Loucy (cell line): ENCODE measurements at regions not wholly inside any gene's neighbourhood (a gene's known extent, or its start where the extent isn't known, plus 50 kb on each side); places are given as distances from the start of the nearest gene placed in this dataset.
"Not testable (repeated sequence)": the region's sequence is repeated elsewhere in the genome, so short reads cannot be mapped to it uniquely, and the experiment has no call there.

Experiments used
- H2AFZ ChIP-seq: fragments of 200-600 bp; sonication (generic); 2 replicates; pipeline ENCODE4 v1.6.0; 2016; ENCODE audit warnings: antibody characterized with exemption, mild to moderate bottlenecking, low read length, moderate library complexity
- H3F3A ChIP-seq: fragments of 200-600 bp; 2 replicates; pipeline ENCODE4 v1.6.0; 2016; ENCODE audit warnings: antibody characterized with exemption, low read depth, mild to moderate bottlenecking
- H3K27me3 ChIP-seq: fragments of 200-600 bp; sonication (generic); 2 replicates; pipeline ENCODE4 v1.6.1; 2014; ENCODE audit warnings: low read length, mild to moderate bottlenecking; ENCODE audit not compliant: insufficient read depth, poor library complexity, severe bottlenecking
- H3K36me3 ChIP-seq: fragments of 200-600 bp; sonication (generic); 2 replicates; pipeline ENCODE4 v1.6.1; 2016; ENCODE audit warnings: low read length; ENCODE audit not compliant: insufficient read depth
- H3K4me1 ChIP-seq: fragments of 200-600 bp; sonication (generic); 2 replicates; pipeline ENCODE4 v1.5.1; 2014; ENCODE audit warnings: low read length, mild to moderate bottlenecking; ENCODE audit not compliant: insufficient read depth, poor library complexity, severe bottlenecking
- H3K4me2 ChIP-seq: fragments of 200-600 bp; sonication (generic); 2 replicates; pipeline ENCODE4 v1.6.0; 2014; ENCODE audit warnings: antibody characterized with exemption, low read length, low read depth, mild to moderate bottlenecking; ENCODE audit not compliant: poor library complexity, severe bottlenecking
- H3K4me3 ChIP-seq: fragments of 200-600 bp; sonication (generic); 2 replicates; pipeline ENCODE4 v1.5.1; 2014; ENCODE audit warnings: low read length, mild to moderate bottlenecking, mixed read lengths; ENCODE audit not compliant: poor library complexity, severe bottlenecking
- H3K79me2 ChIP-seq: fragments of 200-600 bp; sonication (generic); 2 replicates; pipeline ENCODE4 v1.6.1; 2014; ENCODE audit warnings: low read length; ENCODE audit not compliant: insufficient read depth
- H3K9ac ChIP-seq: fragments of 200-600 bp; sonication (generic); 2 replicates; pipeline ENCODE4 v1.6.0; 2014; ENCODE audit warnings: mild to moderate bottlenecking, low read depth, low read length, moderate library complexity; ENCODE audit not compliant: poor library complexity, severe bottlenecking
- H3K9me2 ChIP-seq: fragments of 200-600 bp; sonication (generic); replicated peaks from 2 replicates; pipeline ENCODE4 v1.6.1; 2016; ENCODE audit warnings: low read depth, low read length, mixed read lengths
- H3K9me3 ChIP-seq: fragments of 200-600 bp; sonication (generic); 2 replicates; pipeline ENCODE4 v1.6.1; 2014; ENCODE audit warnings: mild to moderate bottlenecking, antibody characterized with exemption, low read length, low read depth; ENCODE audit not compliant: insufficient read depth
- H4K20me1 ChIP-seq: fragments of 200-600 bp; sonication (generic); 2 replicates; pipeline ENCODE4 v1.6.0; 2014; ENCODE audit warnings: antibody characterized with exemption, low read length, mild to moderate bottlenecking; ENCODE audit not compliant: insufficient read depth, poor library complexity, severe bottlenecking
- EZH2phosphoT487 ChIP-seq: fragments of 200-600 bp; IDR thresholded peaks from 2 replicates; pipeline ENCODE4 v1.6.1; 2018; ENCODE audit warnings: antibody characterized with exemption, mild to moderate bottlenecking, moderate library complexity, borderline replicate concordance
- TF ChIP-seq, protein P1 (sequence below): fragments of 200-600 bp; sonication (generic); conservative IDR thresholded peaks from 2 replicates; pipeline ENCODE4 v1.5.1; 2014; ENCODE audit warnings: mild to moderate bottlenecking, antibody characterized with exemption, low read length

DNA sequence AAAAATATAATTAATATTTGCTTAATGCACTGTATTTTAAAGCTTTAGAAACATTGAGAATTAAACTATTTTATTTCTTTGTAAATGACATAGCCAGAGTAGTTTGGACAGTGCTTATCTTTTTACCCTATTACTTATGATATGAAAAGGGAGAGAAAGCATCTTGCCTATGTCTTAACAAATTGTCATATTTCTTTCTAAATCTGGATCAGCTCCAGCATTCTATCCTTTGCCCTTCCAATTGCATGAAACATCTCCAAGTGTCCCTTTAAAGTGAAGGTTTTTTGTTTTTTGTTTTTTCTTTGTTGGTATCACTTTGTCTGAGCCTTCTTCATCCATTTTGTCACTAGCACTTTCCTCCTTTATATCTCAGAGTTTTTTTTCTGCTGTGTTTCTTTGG lies 511.6 kb upstream of the FAM174A start:
- Histone ChIP-seq H3F3A (no peaks in the 10 kb centered on the region), H3K36me3 (no peaks in the 10 kb centered on the region), H3K9ac (no peak overlapping the region), H3K79me2 (no peaks in the 10 kb centered on the region), H3K9me2 (no peaks in the 10 kb centered on the region), H3K27me3 (no peaks in the 10 kb centered on the region), H3K4me2 (no peak overlapping the region), H3K4me1 (no peaks in the 10 kb centered on the region), H3K9me3 (no peaks in the 10 kb centered on the region), H4K20me1 (no peaks in the 10 kb centered on the region), H3K4me3 (no peak overlapping the region), H2AFZ (no peak overlapping the region)
- no peak for TF ChIP-seq EZH2phosphoT487
- TF ChIP-seq, protein P1, sequence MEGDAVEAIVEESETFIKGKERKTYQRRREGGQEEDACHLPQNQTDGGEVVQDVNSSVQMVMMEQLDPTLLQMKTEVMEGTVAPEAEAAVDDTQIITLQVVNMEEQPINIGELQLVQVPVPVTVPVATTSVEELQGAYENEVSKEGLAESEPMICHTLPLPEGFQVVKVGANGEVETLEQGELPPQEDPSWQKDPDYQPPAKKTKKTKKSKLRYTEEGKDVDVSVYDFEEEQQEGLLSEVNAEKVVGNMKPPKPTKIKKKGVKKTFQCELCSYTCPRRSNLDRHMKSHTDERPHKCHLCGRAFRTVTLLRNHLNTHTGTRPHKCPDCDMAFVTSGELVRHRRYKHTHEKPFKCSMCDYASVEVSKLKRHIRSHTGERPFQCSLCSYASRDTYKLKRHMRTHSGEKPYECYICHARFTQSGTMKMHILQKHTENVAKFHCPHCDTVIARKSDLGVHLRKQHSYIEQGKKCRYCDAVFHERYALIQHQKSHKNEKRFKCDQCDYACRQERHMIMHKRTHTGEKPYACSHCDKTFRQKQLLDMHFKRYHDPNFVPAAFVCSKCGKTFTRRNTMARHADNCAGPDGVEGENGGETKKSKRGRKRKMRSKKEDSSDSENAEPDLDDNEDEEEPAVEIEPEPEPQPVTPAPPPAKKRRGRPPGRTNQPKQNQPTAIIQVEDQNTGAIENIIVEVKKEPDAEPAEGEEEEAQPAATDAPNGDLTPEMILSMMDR = no peak

DNA sequence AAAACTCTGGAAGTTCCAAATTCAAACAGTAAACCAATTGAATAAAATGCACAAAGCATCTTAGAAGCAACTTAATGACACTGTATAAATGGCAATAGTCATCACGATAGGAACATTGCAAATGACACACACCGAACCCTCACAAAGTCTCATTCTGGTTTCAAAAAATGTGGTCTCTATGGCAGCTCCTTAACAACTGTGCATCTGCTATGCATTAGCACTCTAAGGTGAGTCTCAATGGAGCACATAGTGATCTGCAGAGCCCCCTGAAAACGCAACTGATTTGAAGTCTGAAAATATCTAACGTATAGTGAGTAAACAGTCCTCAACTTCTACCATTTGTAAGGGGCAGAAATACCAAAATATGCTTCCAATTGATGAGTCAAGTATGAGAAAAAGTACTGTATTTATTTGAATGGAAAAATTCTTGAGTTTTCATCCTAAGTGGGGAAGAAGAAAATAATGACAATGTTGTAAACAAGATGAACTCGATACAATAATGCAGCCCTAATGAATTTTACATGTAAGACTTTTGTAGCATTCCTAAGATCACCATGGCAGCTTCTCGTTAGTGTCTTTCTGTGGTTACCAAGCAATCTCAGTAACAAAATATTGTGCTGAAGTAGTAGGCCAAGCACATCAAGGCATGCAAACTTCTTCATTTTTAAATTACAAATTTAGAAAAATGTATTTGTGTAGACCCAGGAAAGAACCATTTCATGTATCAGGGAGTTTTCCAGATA lies 517.5 kb upstream of the FAM174A start:
- Histone ChIP-seq H3K27me3 (no peaks in the 10 kb centered on the region), H3F3A (no peaks in the 10 kb centered on the region), H3K9ac (no peak overlapping the region), H3K9me3 (no peaks in the 10 kb centered on the region), H3K4me1 (no peaks in the 10 kb centered on the region), H3K4me2 (no peak overlapping the region), H3K4me3 (no peak overlapping the region), H3K79me2 (no peaks in the 10 kb centered on the region), H3K36me3 (no peaks in the 10 kb centered on the region), H4K20me1 (no peaks in the 10 kb centered on the region), H2AFZ (no peak overlapping the region), H3K9me2 (no peaks in the 10 kb centered on the region)
- TF ChIP-seq, protein P1 = no peak
- no peak for TF ChIP-seq EZH2phosphoT487

DNA sequence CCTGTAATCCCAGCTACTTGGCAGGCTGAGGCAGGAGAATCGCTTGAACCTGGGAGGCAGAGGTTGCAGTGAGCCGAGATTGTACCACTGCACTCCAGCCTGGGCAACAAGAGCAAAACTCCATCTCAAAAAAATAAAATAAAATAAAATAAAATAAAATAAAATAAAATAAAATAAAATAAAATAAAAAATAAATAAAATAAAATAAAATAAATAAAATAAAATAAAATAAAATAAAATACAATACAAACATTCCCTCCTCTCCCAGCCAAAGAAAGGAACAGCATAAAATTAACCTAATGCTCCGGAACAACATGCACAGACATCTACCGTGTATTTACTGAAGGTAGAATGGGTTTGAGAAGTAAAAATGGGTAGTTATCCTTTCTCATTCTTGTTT lies 521.9 kb upstream of the FAM174A start:
- H3K4me2 ChIP-seq, H3K27me3 ChIP-seq: not testable (repeated sequence)

DNA sequence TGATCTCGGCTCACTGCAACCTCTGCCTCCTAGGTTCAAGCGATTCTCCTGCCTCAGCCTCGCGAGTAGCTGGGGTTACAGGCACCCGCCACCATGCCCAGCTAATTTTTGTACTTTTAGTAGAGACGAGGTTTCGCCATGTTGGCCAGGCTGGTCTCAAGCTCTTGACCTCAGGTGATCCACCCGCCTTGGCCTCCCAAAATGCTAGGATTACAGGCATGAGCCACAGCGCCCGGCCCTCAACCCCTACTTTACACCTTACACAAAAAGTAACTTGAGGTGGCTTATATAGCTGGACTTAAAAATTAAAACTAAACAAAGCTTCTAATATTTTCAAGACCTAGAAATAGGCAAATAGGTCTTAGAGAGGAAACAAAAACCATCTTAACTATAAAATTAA lies 524.0 kb upstream of the FAM174A start:
- H3K4me3 ChIP-seq, H3K9me3 ChIP-seq, H3K27me3 ChIP-seq, H3K79me2 ChIP-seq, H3K4me1 ChIP-seq, H3K9ac ChIP-seq, H2AFZ ChIP-seq, H3K36me3 ChIP-seq, H3K4me2 ChIP-seq, H3K9me2 ChIP-seq, H4K20me1 ChIP-seq, H3F3A ChIP-seq: not testable (repeated sequence)

More for the DNA sequence above, 521.9 kb upstream of the FAM174A start:
- H3K9me3 ChIP-seq, H3K4me3 ChIP-seq, H2AFZ ChIP-seq, H3K9ac ChIP-seq, H4K20me1 ChIP-seq, H3K36me3 ChIP-seq, H3F3A ChIP-seq, H3K79me2 ChIP-seq, H3K9me2 ChIP-seq, H3K4me1 ChIP-seq: not testable (repeated sequence)
